Muscle layer of duodenum (tissue), 2 donors: ENCODE measurements at regions not wholly inside any gene's neighbourhood (a gene's known extent, or its start where the extent isn't known, plus 50 kb on each side); places are given as distances from the start of the nearest gene placed in this dataset.
"Not testable (repeated sequence)": the region's sequence is repeated elsewhere in the genome, so short reads cannot be mapped to it uniquely, and the experiment has no call there.

Experiments
- H3K27ac ChIP-seq: one replicate; pipeline ENCODE4 v1.7.0; 2013; ENCODE audit warnings: mild to moderate bottlenecking, low read length
- H3K27me3 ChIP-seq: one replicate; pipeline ENCODE4 v1.7.0; 2013; ENCODE audit warnings: low read depth, mild to moderate bottlenecking, control low read depth, low read length
- H3K36me3 ChIP-seq, 2 donors: one replicate each; pipeline ENCODE4 v1.7.0; 2013; ENCODE audit warnings: low read length in 2 of 2, control low read depth in 1 of 2, mild to moderate bottlenecking in 1 of 2; ENCODE audit not compliant: insufficient read depth in 2 of 2, control insufficient read depth in 1 of 2
- H3K4me1 ChIP-seq, 2 donors: one replicate each; pipeline ENCODE4 v1.7.0; 2013; ENCODE audit warnings: low read length in 2 of 2, mild to moderate bottlenecking in 2 of 2, control low read depth in 1 of 2, moderate library complexity in 1 of 2; ENCODE audit not compliant: insufficient read depth in 2 of 2, control insufficient read depth in 1 of 2
- H3K4me3 ChIP-seq, 2 donors: one replicate each; pipeline ENCODE4 v1.7.0; 2013; ENCODE audit warnings: low read length in 2 of 2, low read depth in 1 of 2, mild to moderate bottlenecking in 1 of 2
- H3K9me3 ChIP-seq, 2 donors: one replicate each; pipeline ENCODE4 v1.7.0; 2013; ENCODE audit warnings: low read length in 2 of 2, control low read depth in 1 of 2, mild to moderate bottlenecking in 1 of 2; ENCODE audit not compliant: control insufficient read depth in 1 of 2
- donor health status: healthy.

DNA sequence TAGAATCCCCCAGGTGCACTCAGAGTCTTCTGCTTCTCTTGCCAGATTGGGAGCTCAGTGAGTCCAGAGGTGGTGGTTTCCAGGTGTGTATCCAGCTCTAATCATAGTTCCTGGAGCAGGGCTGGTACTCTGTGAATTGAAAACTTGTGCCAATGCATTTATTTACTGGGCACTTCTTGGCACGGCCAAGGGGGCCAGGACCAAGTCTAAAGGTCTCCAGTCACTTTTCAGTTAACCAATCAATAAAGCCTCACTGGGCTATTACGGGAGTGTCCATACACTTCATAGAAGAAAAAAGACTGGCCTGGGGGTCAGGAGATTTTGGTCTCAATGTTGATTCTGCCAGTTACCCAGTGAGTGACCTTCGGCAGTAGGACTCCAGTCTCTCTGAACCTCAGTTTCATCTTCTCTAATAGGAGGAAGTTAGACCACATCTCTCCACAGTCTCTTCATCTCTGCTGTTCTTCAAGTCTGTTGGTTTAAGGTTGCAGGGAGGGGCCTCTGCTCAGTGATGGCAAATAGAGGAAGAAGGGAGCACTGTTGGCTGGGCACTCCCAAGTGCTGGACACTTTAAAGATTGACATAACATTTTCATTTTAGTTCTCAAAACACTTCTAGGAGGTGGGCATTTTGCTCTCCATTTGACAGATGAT is 188.5 kb upstream of the E2F8 start:
- Histone ChIP-seq H3K27ac (no peak overlapping the region), H3K4me3 (no peak overlapping the region), H3K36me3 (no peaks in the 10 kb centered on the region), H3K9me3 (no peaks in the 10 kb centered on the region), H3K4me1 (no peaks in the 10 kb centered on the region), H3K27me3 (no peaks in the 10 kb centered on the region)

DNA sequence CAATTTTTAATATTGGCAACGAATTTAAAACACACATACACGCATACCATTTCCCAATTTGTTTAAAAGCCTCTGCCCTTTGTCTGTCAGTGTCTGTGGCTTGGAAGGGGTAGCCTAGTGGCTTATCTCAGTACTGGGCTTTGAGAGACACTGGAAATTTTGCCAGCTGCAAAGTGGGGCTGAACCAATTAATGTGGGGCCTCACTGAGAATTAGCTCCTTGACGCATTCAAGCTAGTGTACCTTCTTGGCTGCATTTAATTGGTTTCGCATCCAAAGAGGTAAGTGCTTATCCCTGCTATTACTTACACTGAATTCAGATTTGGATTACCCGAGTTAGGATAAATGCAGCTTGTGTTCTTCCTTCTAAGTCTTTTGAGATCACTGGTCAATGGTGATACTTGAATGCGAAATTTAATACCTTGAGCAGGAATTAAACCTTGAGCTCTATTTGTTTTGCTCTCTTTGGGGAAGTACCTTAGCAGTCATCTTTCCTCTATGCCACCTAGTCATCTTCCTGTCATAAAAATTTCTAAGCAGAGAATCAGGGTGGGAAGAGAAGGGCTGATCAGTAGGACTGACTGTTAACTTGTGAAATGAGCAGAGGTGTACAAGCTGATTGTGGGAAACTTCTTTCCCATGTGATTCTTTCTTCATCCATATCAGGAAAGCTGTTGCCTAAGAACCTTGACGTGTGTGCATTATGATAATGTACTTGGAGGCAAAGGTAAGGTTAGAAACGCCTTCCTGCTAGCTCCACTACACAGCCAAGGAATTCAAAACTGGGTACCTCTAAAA is 187.7 kb upstream of the E2F8 start:
- Histone ChIP-seq H3K27ac (no peak overlapping the region), H3K27me3 (no peaks in the 10 kb centered on the region), H3K4me3 (no peak overlapping the region), H3K4me1 (no peaks in the 10 kb centered on the region), H3K9me3 (no peaks in the 10 kb centered on the region), H3K36me3 (no peaks in the 10 kb centered on the region)

DNA sequence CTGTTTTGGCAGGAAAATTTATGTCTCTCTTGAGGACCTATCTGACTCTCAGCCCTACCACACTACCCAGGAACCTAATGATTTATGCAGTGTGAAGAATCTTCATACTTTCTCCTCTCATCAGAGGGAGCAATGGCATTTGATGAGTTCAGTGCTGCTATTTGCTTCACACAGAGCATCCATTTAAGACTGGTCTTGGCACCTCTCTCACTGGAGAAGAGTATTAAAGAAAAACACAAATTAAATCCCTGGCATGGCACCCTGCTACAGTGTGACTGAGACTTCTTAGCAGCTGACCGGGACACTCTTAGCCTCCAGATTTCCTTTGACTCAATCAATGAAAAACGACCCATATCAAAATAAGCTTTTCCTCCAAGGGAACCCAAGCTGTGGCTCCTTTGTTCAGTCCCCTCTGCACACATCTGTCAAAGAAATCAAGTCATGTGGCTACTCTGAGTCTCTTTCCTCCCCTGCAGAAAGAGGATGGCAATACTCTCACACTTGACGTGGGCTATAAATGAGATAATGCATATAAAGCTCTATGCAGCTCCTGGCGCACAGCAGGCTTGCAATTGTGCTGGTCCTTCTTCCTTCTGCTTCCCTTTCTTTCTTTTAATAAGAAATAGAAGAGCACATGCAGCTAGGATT is 186.1 kb upstream of the E2F8 start:
- Histone ChIP-seq H3K4me3 (no peak overlapping the region), H3K36me3 (no peaks in the 10 kb centered on the region), H3K27ac (no peak overlapping the region), H3K9me3 (no peaks in the 10 kb centered on the region), H3K27me3 (no peaks in the 10 kb centered on the region), H3K4me1 (no peaks in the 10 kb centered on the region)

DNA sequence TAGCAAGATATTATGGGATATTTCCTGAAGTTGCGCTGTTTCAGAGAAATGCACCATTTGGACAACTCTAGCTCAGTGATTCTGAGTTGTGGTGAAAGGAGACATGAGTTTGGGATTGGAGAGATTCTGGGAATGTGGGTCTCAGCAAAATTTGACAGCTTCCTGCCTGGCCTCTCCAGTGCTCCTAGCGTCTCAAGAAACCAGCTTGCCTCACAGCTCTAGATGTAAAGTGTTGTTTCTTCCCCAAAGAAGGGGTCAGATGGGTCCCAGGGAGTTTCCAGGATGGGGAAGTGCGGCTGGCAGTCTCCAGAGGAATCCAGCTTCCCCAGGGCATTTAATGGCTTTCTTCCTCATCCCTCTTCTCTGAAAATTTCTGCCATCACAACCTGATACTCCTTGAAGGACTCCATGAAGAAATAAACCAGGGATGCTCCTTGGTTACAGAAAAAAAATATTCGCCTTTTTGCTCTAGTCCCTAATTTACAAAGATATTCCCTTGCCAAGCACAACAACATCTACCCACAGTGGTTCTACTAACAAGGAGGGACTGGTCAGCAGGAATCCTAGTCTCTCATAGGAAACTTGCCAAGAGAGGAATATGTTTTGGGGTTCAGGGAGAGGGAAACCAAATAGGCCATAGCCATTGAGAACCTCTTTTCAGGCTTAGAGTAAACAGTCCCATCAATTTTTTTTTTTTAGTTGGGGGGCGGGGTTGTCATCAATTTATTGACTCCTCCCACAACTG is 185.4 kb upstream of the E2F8 start:
- no peak overlapping the region for H3K27ac ChIP-seq
- H3K4me3 ChIP-seq = no peak overlapping the region
- H3K36me3 ChIP-seq = no peaks in the 10 kb centered on the region
- H3K4me1 ChIP-seq = no peaks in the 10 kb centered on the region
- no peaks in the 10 kb centered on the region for H3K27me3 ChIP-seq
- H3K9me3 ChIP-seq = no peaks in the 10 kb centered on the region

DNA sequence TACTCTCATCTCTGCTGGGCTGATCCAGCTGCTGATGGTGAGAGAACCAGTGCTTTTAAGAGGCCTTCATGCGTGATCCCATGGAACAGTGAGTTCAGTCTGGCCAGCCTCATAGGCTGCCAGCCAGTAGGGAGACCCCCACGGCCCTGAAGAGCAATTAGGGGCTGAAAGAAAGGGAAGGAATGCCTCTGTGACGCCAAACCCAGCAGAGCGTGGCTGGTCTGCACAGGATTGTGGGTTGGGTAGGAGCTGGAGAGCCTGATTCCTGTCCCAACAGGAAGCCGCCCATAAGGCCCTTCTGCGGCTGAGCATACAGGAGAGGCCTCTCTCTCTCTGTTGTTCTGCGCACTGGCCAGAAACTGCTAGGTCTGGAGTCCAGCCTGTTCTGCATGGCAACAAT is 181.5 kb upstream of the E2F8 start:
- Histone ChIP-seq H3K4me1 (no peaks in the 10 kb centered on the region), H3K27ac (no peak overlapping the region), H3K27me3 (no peaks in the 10 kb centered on the region), H3K9me3 (no peaks in the 10 kb centered on the region), H3K36me3 (no peaks in the 10 kb centered on the region), H3K4me3 (no peak overlapping the region)

DNA sequence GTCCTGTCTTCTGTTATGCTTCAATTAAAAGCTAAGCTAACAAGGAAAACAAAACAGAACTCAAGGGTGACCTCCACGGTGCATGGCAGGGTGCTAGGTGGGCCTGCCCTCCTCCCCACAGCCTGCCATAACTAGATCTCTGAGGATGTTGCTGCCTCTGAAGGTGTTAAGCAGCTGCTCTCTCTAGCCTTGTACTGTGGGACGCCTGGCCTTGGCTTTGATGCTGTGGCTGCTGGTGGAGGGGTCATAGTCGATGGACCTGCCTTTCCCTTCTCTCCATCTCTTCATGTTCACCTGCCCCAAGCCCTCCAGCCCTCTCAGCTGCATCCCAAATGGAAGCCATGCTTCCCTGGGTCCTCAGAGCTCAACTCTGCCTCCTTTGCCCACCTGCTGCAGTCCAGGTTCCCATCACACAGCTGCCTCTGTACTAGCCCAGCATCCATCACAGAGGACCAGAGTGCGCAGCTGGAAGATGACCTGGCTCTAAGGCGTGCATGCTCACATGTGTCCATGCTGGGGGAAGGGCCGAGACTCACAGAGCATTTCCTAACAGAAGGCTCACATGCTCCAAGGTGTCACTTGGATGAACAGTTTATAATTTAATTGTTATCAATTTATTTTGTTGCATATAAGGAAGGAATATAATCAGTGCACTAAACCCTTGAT is 180.3 kb upstream of the E2F8 start:
- H3K4me3 ChIP-seq = no peak overlapping the region
- H3K36me3 ChIP-seq = no peaks in the 10 kb centered on the region
- no peak overlapping the region for H3K27ac ChIP-seq
- no peaks in the 10 kb centered on the region for H3K27me3 ChIP-seq
- no peaks in the 10 kb centered on the region for H3K4me1 ChIP-seq
- H3K9me3 ChIP-seq = no peaks in the 10 kb centered on the region

DNA sequence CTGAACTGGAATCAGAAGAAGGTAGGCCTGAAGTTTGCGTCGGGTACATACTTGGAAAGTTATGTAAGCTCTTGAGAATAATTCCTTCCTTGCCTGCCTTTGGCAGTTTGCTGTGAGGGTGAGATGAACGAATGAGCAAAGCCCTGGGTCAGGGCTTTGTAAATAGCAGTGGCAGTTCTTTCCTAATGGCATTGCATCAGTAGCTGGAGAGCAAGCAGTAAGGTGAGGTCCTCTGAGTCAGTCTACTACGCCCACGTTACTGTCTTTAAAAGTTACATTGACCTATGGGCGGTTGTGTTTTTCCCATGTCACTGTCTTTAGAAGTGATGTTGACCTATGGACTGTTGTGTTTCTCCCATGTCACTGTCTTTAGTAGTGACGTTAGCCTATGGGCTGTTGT is 179.1 kb upstream of the E2F8 start:
- H3K9me3 ChIP-seq = no peaks in the 10 kb centered on the region
- no peak overlapping the region for H3K27ac ChIP-seq
- H3K4me1 ChIP-seq = no peaks in the 10 kb centered on the region
- H3K4me3 ChIP-seq = no peak overlapping the region
- no peaks in the 10 kb centered on the region for H3K36me3 ChIP-seq
- no peaks in the 10 kb centered on the region for H3K27me3 ChIP-seq

DNA sequence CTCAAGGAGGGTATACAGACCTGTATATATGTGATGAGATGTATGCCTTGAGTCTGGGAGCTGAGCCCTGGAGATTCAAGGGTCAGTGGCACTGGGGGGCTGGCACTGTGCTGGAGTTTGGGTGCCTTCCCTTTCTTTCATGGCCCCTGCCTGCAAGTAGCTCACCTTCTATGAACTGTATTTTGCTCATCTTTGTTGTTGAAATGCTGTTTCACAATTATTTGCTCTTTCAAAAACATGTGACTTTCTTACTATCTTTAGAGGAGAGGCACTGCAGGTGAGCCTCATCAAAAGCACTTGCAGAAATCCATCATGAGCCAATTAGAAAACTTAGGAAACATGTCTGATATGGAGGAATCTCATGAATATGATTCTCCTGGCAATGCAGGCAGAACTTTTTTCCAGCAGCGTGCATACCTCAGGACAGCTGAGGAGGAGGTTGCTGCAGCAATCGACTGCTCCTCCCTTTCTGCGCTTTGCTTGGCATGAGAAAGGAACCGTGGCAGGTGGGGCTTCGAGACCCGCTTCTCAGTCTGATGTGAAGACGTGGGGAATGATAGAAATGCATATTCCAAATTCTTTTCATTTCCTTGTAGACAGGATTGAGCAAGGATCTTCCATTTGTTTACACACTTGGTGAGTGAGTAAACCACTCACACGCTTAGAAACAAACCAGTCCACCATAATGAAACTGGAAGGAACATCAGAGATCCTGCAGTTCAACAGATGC is 178.4 kb upstream of the E2F8 start:
- no peak overlapping the region for H3K27ac ChIP-seq
- H3K36me3 ChIP-seq = no peaks in the 10 kb centered on the region
- no peak overlapping the region for H3K4me3 ChIP-seq

DNA sequence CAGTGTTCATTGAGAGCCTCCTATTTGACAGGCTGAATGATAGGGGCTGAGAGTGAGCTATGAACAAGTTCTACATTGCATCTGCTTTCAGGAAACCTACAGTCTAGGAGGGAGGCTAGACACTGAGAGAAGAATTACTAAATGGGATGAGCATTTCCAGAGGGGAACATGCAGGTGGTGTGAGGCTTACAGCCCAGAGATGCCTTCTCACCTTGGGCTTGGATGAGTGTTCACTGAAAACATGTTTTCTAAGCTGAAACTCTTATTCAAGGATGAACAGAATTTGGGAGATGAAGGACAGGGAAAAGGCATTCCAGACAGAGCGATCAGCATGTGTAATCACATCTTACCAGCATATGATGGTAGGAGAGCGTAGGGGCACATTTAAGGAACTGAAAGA is 177.5 kb upstream of the E2F8 start:
- Histone ChIP-seq H3K4me3 (no peak overlapping the region), H3K27ac (no peak overlapping the region), H3K36me3 (no peaks in the 10 kb centered on the region), H3K4me1 (no peaks in the 10 kb centered on the region), H3K27me3 (no peaks in the 10 kb centered on the region), H3K9me3 (no peaks in the 10 kb centered on the region)

More for the DNA sequence above, 178.4 kb upstream of the E2F8 start:
- Histone ChIP-seq H3K4me1 (no peaks in the 10 kb centered on the region), H3K9me3 (no peaks in the 10 kb centered on the region), H3K27me3 (no peaks in the 10 kb centered on the region)

DNA sequence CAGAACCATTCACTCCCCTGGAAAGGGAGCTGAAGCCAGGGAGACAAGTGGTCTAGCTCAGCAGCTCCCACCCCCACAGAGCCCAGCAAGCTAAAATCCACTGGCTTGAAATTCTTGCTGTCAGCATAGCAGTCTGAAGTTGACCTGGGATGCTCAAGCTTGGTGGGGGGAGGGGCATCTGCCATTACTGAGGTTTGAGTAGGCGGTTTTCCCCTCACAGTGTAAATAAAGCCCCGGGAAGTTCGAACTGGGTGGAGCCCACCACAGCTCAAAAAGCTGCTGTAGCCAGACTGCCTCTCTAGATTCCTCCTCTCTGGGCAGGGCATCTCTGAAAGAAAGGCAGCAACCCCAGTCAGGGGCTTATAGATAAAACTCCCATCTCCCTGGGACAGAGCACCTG is 171.3 kb upstream of the E2F8 start:
- not testable (repeated sequence) for H3K36me3 ChIP-seq, H3K27ac ChIP-seq, H3K27me3 ChIP-seq, H3K4me1 ChIP-seq, H3K4me3 ChIP-seq, H3K9me3 ChIP-seq
